SK-N-SH treated with all-trans-retinoic acid at 6 μM for 48 hours (cell line): ENCODE measurements at regions not wholly inside any gene's neighbourhood (a gene's known extent, or its start where the extent isn't known, plus 50 kb on each side); places are given as distances from the start of the nearest gene placed in this dataset.

Experiments used
- ATAC-seq: fragments of 200-7000 bp; cut with Tn5 transposase; 3 replicates; pipeline ENCODE4 v1.9.1; 2020; ENCODE audit warnings: mild to moderate bottlenecking, moderate library complexity
- ARNTL ChIP-seq: fragments of 450-650 bp; formaldehyde crosslinking; IDR thresholded peaks from 2 replicates; pipeline ENCODE4 v1.5.0; 2020; ENCODE audit warnings: low read depth, mild to moderate bottlenecking, moderate library complexity, borderline replicate concordance
- BACH2 ChIP-seq: fragments of 250-450 bp; sonication (Bioruptor Pico); IDR thresholded peaks from 2 replicates; pipeline ENCODE4 v1.9.0; 2021; ENCODE audit warnings: mild to moderate bottlenecking, borderline replicate concordance
- ESRRG ChIP-seq: fragments of 250-450 bp; sonication (Bioruptor Pico); IDR thresholded peaks from 2 replicates; pipeline ENCODE4 v1.6.1; 2021; ENCODE audit warnings: mild to moderate bottlenecking
- GLIS3 ChIP-seq: fragments of 250-450 bp; sonication (Bioruptor Pico); IDR thresholded peaks from 2 replicates; pipeline ENCODE4 v1.5.0; 2020; ENCODE audit warnings: mild to moderate bottlenecking, moderate library complexity
- ISL1 ChIP-seq: fragments of 250-450 bp; sonication (Bioruptor Pico); IDR thresholded peaks from 2 replicates; pipeline ENCODE4 v2.1.2; 2022; ENCODE audit warnings: mild to moderate bottlenecking, moderate library complexity
- OSR1 ChIP-seq: fragments of 250-450 bp; sonication (Bioruptor Pico); IDR thresholded peaks from 2 replicates; pipeline ENCODE4 v1.8.0; 2022; ENCODE audit warnings: moderate library complexity, mild to moderate bottlenecking, inconsistent platforms
- PPARA ChIP-seq: fragments of 250-450 bp; sonication (Bioruptor Pico); IDR thresholded peaks from 2 replicates; pipeline ENCODE4 v1.5.0; 2020; ENCODE audit warnings: mild to moderate bottlenecking, borderline replicate concordance
- RARB ChIP-seq: fragments of 250-450 bp; sonication (Bioruptor Pico); IDR thresholded peaks from 2 replicates; pipeline ENCODE4 v1.8.0; 2021; ENCODE audit warnings: mild to moderate bottlenecking, moderate library complexity
- SNAI2 ChIP-seq: fragments of 250-450 bp; sonication (Bioruptor Pico); IDR thresholded peaks from 2 replicates; pipeline ENCODE4 v1.5.0; 2020; ENCODE audit warnings: mild to moderate bottlenecking, moderate library complexity
- TCF4 ChIP-seq: fragments of 250-450 bp; sonication (Bioruptor Pico); IDR thresholded peaks from 2 replicates; pipeline ENCODE4 v1.8.0; 2021; ENCODE audit warnings: mild to moderate bottlenecking, moderate library complexity, borderline replicate concordance
- TOX ChIP-seq: fragments of 250-450 bp; sonication (Bioruptor Pico); IDR thresholded peaks from 2 replicates; pipeline ENCODE4 v1.8.0; 2021; ENCODE audit warnings: mild to moderate bottlenecking, moderate library complexity, borderline replicate concordance
- ZC3H10 ChIP-seq: fragments of 250-450 bp; sonication (Bioruptor Pico); IDR thresholded peaks from 2 replicates; pipeline ENCODE4 v1.5.1; 2021; ENCODE audit warnings: mild to moderate bottlenecking, moderate library complexity
- ZFP3 ChIP-seq: fragments of 250-450 bp; sonication (Bioruptor Pico); IDR thresholded peaks from 2 replicates; pipeline ENCODE4 v1.5.0; 2020; ENCODE audit warnings: mild to moderate bottlenecking, moderate library complexity
- ZFP30 ChIP-seq: fragments of 450-650 bp; formaldehyde crosslinking; IDR thresholded peaks from 2 replicates; pipeline ENCODE4 v1.5.0; 2022; ENCODE audit warnings: mild to moderate bottlenecking, moderate library complexity
- ZNF565 ChIP-seq: fragments of 450-650 bp; formaldehyde crosslinking; conservative IDR thresholded peaks from 2 replicates; pipeline ENCODE4 v1.5.0; 2020; ENCODE audit warnings: low read depth, mild to moderate bottlenecking, moderate library complexity
- ZNF70 ChIP-seq: fragments of 450-650 bp; formaldehyde crosslinking; IDR thresholded peaks from 2 replicates; pipeline ENCODE4 v1.5.0; 2020; ENCODE audit warnings: mild to moderate bottlenecking, moderate library complexity
- ZNF8 ChIP-seq: fragments of 450-650 bp; formaldehyde crosslinking; IDR thresholded peaks from 2 replicates; pipeline ENCODE4 v1.5.0; 2020; ENCODE audit warnings: mild to moderate bottlenecking, moderate library complexity
- TF ChIP-seq, protein P1 (sequence below): fragments of 250-450 bp; sonication (Bioruptor Pico); IDR thresholded peaks from 2 replicates; pipeline ENCODE4 v1.5.1; 2020; ENCODE audit warnings: low read depth, mild to moderate bottlenecking, moderate library complexity
- TF ChIP-seq, protein P2 (sequence below): fragments of 250-450 bp; sonication (Bioruptor Pico); IDR thresholded peaks from 2 replicates; pipeline ENCODE4 v1.5.1; 2021; ENCODE audit warnings: mild to moderate bottlenecking, moderate library complexity
- TF ChIP-seq, protein P3 (sequence below): fragments of 250-450 bp; sonication (Bioruptor Pico); IDR thresholded peaks from 2 replicates; pipeline ENCODE4 v1.8.0; 2021; ENCODE audit warnings: low read depth, mild to moderate bottlenecking, moderate library complexity, borderline replicate concordance
- TF ChIP-seq, protein P4 (sequence below): fragments of 250-450 bp; sonication (Bioruptor Pico); IDR thresholded peaks from 2 replicates; pipeline ENCODE4 v1.8.0; 2020; ENCODE audit warnings: mild to moderate bottlenecking, moderate library complexity, borderline replicate concordance
- TF ChIP-seq, protein P5 (sequence below): fragments of 250-450 bp; sonication (Bioruptor Pico); IDR thresholded peaks from 2 replicates; pipeline ENCODE4 v1.5.0; 2020; ENCODE audit warnings: mild to moderate bottlenecking, moderate library complexity

DNA sequence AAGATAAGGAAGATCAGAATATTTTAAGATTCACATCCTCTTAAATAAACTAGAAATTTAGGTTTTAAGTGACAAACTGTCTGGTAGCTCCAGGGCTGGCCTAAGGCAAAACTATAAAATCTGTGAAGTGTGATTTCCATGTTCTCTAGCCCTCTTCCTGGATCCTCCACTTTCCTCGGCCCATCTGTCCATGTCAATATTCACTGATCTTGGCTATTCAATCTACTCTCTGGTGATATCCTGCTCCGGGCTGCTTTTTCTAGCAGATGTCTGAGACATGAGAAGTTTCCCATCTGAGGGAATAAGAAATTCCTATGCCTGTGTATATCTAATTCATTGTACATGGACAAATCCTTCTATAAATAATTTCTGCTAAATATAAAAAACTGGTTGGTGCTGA, 500.4 kb downstream of the GALC start:
- no peak for ATAC-seq
- TF ChIP-seq ZC3H10 (CRISPR knock-in tag), result no peak
- TF ChIP-seq, protein P1, sequence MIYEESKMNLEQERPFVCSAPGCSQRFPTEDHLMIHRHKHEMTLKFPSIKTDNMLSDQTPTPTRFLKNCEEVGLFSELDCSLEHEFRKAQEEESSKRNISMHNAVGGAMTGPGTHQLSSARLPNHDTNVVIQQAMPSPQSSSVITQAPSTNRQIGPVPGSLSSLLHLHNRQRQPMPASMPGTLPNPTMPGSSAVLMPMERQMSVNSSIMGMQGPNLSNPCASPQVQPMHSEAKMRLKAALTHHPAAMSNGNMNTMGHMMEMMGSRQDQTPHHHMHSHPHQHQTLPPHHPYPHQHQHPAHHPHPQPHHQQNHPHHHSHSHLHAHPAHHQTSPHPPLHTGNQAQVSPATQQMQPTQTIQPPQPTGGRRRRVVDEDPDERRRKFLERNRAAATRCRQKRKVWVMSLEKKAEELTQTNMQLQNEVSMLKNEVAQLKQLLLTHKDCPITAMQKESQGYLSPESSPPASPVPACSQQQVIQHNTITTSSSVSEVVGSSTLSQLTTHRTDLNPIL (CRISPR knock-in tag), result no peak
- no peak for TF ChIP-seq ZNF70 (CRISPR knock-in tag)
- TF ChIP-seq, protein P2, sequence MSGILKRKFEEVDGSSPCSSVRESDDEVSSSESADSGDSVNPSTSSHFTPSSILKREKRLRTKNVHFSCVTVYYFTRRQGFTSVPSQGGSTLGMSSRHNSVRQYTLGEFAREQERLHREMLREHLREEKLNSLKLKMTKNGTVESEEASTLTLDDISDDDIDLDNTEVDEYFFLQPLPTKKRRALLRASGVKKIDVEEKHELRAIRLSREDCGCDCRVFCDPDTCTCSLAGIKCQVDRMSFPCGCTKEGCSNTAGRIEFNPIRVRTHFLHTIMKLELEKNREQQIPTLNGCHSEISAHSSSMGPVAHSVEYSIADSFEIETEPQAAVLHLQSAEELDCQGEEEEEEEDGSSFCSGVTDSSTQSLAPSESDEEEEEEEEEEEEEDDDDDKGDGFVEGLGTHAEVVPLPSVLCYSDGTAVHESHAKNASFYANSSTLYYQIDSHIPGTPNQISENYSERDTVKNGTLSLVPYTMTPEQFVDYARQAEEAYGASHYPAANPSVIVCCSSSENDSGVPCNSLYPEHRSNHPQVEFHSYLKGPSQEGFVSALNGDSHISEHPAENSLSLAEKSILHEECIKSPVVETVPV, result no peak
- TF ChIP-seq, protein P3, sequence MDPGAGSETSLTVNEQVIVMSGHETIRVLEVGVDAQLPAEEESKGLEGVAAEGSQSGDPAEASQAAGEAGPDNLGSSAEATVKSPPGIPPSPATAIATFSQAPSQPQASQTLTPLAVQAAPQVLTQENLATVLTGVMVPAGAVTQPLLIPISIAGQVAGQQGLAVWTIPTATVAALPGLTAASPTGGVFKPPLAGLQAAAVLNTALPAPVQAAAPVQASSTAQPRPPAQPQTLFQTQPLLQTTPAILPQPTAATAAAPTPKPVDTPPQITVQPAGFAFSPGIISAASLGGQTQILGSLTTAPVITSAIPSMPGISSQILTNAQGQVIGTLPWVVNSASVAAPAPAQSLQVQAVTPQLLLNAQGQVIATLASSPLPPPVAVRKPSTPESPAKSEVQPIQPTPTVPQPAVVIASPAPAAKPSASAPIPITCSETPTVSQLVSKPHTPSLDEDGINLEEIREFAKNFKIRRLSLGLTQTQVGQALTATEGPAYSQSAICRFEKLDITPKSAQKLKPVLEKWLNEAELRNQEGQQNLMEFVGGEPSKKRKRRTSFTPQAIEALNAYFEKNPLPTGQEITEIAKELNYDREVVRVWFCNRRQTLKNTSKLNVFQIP (CRISPR knock-in tag), result no peak
- no peak for TF ChIP-seq ARNTL (CRISPR knock-in tag)
- TF ChIP-seq OSR1 (CRISPR knock-in tag), result no peak
- no peak for TF ChIP-seq TOX (CRISPR knock-in tag)
- TF ChIP-seq, protein P4, sequence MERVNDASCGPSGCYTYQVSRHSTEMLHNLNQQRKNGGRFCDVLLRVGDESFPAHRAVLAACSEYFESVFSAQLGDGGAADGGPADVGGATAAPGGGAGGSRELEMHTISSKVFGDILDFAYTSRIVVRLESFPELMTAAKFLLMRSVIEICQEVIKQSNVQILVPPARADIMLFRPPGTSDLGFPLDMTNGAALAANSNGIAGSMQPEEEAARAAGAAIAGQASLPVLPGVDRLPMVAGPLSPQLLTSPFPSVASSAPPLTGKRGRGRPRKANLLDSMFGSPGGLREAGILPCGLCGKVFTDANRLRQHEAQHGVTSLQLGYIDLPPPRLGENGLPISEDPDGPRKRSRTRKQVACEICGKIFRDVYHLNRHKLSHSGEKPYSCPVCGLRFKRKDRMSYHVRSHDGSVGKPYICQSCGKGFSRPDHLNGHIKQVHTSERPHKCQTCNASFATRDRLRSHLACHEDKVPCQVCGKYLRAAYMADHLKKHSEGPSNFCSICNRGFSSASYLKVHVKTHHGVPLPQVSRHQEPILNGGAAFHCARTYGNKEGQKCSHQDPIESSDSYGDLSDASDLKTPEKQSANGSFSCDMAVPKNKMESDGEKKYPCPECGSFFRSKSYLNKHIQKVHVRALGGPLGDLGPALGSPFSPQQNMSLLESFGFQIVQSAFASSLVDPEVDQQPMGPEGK, result no peak
- TF ChIP-seq, protein P5, sequence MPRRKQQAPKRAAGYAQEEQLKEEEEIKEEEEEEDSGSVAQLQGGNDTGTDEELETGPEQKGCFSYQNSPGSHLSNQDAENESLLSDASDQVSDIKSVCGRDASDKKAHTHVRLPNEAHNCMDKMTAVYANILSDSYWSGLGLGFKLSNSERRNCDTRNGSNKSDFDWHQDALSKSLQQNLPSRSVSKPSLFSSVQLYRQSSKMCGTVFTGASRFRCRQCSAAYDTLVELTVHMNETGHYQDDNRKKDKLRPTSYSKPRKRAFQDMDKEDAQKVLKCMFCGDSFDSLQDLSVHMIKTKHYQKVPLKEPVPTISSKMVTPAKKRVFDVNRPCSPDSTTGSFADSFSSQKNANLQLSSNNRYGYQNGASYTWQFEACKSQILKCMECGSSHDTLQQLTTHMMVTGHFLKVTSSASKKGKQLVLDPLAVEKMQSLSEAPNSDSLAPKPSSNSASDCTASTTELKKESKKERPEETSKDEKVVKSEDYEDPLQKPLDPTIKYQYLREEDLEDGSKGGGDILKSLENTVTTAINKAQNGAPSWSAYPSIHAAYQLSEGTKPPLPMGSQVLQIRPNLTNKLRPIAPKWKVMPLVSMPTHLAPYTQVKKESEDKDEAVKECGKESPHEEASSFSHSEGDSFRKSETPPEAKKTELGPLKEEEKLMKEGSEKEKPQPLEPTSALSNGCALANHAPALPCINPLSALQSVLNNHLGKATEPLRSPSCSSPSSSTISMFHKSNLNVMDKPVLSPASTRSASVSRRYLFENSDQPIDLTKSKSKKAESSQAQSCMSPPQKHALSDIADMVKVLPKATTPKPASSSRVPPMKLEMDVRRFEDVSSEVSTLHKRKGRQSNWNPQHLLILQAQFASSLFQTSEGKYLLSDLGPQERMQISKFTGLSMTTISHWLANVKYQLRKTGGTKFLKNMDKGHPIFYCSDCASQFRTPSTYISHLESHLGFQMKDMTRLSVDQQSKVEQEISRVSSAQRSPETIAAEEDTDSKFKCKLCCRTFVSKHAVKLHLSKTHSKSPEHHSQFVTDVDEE, result no peak
- TF ChIP-seq PPARA (CRISPR knock-in tag), result no peak
- TF ChIP-seq ESRRG (CRISPR knock-in tag), result no peak
- no peak for TF ChIP-seq ZFP30
- no peak for TF ChIP-seq ZNF8
- TF ChIP-seq GLIS3 (CRISPR knock-in tag), result no peak
- TF ChIP-seq, all 23 proteins: peak for 0

DNA sequence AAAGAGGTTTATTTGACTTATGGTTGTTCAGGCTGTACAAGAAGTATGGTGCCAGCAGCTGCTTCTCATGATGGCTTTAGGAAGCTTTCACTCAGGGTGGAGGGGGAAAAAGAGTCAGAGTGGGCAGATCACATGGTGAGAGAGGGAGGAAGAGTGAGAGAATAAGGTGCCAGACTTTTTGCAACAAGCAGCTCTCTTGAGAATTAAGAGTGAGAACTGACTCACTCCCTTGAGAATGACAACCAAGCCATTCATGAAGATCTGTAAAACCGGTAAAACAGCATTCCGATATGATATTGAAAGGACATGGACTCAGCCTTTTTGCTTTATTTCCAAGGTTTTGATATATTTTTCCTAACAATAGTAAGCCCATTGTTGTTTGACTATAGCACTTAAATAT, 501.2 kb downstream of the GALC start:
- ATAC-seq, result no peak
- no peak for TF ChIP-seq PPARA (CRISPR knock-in tag)
- TF ChIP-seq TCF4, result no peak
- no peak for TF ChIP-seq TOX (CRISPR knock-in tag)
- TF ChIP-seq SNAI2 (CRISPR knock-in tag), result no peak
- no peak for TF ChIP-seq ZNF8
- TF ChIP-seq, protein P1 (CRISPR knock-in tag), result no peak
- TF ChIP-seq ZC3H10 (CRISPR knock-in tag), result no peak
- TF ChIP-seq ZNF70 (CRISPR knock-in tag), result no peak
- TF ChIP-seq, protein P3 (CRISPR knock-in tag), result no peak
- TF ChIP-seq, protein P2, result no peak
- no peak for TF ChIP-seq GLIS3 (CRISPR knock-in tag)
- TF ChIP-seq ISL1 (CRISPR knock-in tag), result no peak
- TF ChIP-seq RARB (CRISPR knock-in tag), result no peak
- no peak for TF ChIP-seq ZFP3
- TF ChIP-seq BACH2, result no peak
- TF ChIP-seq ZNF565, result no peak
